Left lung (tissue), 4 donors: ENCODE measurements at regions not wholly inside any gene's neighbourhood (a gene's known extent, or its start where the extent isn't known, plus 50 kb on each side); places are given as distances from the start of the nearest gene placed in this dataset.

ENCODE experiments used
- ATAC-seq: fragments of 200-7000 bp; cut with Tn5 transposase; one replicate; pipeline ENCODE4 v1.9.1; 2020; ENCODE audit warnings: moderate library complexity
- DNase-seq, 4 donors: peaks; one replicate each; pipeline ENCODE4 v3.0.0-alpha.2; 2013 to 2020
- H3K27ac ChIP-seq, 2 donors: fragments of 200-600 bp; sonication (generic) in 1 of 2; one replicate each; pipeline versions ENCODE4 v1.5.0 to v1.8.0; 2020 to 2021
- H3K27me3 ChIP-seq, 2 donors: fragments of 200-600 bp; sonication (generic) in 1 of 2; one replicate each; pipeline versions ENCODE4 v1.5.0 to v1.8.0; 2020 to 2021
- H3K36me3 ChIP-seq, 2 donors: fragments of 200-600 bp; sonication (generic) in 1 of 2; one replicate each; pipeline versions ENCODE4 v1.5.0 to v1.8.0; 2020 to 2021
- H3K4me1 ChIP-seq, 2 donors: fragments of 200-600 bp; one replicate each; pipeline ENCODE4 v1.8.0; 2021
- H3K4me3 ChIP-seq, 2 donors: fragments of 200-600 bp; sonication (generic) in 1 of 2; one replicate each; pipeline versions ENCODE4 v1.5.0 to v1.8.0; 2020 to 2021; ENCODE audit warnings: mild to moderate bottlenecking in 1 of 2
- H3K9me3 ChIP-seq, 2 donors: fragments of 200-600 bp; sonication (generic) in 1 of 2; one replicate each; pipeline versions ENCODE4 v1.5.0 to v1.8.0; 2020 to 2021
- CTCF ChIP-seq, 2 donors: fragments of 200-600 bp; sonication (generic) in 1 of 2; IDR thresholded peaks; one replicate each; pipeline versions ENCODE4 v1.5.0 to v1.8.0; 2021; ENCODE audit warnings: antibody characterized with exemption in 2 of 2
- intact Hi-C, 2 donors: fragments of 100-400 bp; cut with DNase I; formaldehyde crosslinking; loops; one replicate each; pipeline versions ENCODE4 v1.11.2 to v1.14.2; 2022
- donor health status: DM: no; HTN: yes; CAD: no.
- donor health status: DM: no; HTN: no; CAD: no.

GRCh38 chr10:56856569-56856968, 495.5 kb upstream of the ZWINT start:
- Histone ChIP-seq H3K4me1 (no peaks in the 10 kb centered on the region), H3K9me3 (peaks cover 0 to 2% of the 10 kb centered on the region in 2 donors), H3K4me3 (no peak overlapping the region), H3K27me3 (no peaks in the 10 kb centered on the region), H3K36me3 (no peaks in the 10 kb centered on the region), H3K27ac (no peak overlapping the region)
- no peak for TF ChIP-seq CTCF (IDR thresholded peaks at IDR 0.05)
- DNase-seq, result no peak
- intact Hi-C loops, result no loop called here
- ATAC-seq, result no peak

- Histone ChIP-seq H3K27ac (no peak overlapping the region), H3K9me3 (peaks cover 0 to 2% of the 10 kb centered on the region in 2 donors), H3K27me3 (no peaks in the 10 kb centered on the region), H3K4me3 (no peak overlapping the region), H3K4me1 (no peaks in the 10 kb centered on the region), H3K36me3 (no peaks in the 10 kb centered on the region)
- ATAC-seq (peak; percentile 54), DNase-seq (peak in 2 of 4 donors; percentile 23 to 51)
- intact Hi-C loops, result no loop called here
- no peak for TF ChIP-seq CTCF (IDR thresholded peaks at IDR 0.05)
Observed at GRCh38 chr10:56844978-56845529, 484.0 kb upstream of the ZWINT start.

GRCh38 chr10:56836659-56837058, 475.6 kb upstream of the ZWINT start:
- no peaks in the 10 kb centered on the region for H3K36me3 ChIP-seq
- H3K4me1 ChIP-seq, result no peaks in the 10 kb centered on the region
- H3K27ac ChIP-seq, result no peak overlapping the region
- H3K27me3 ChIP-seq, result no peaks in the 10 kb centered on the region
- ATAC-seq, result no peak
- no peak for TF ChIP-seq CTCF (IDR thresholded peaks at IDR 0.05)
- intact Hi-C loops, result no loop called here
- no peak overlapping the region for H3K4me3 ChIP-seq
- no peak for DNase-seq
- no peaks in the 10 kb centered on the region for H3K9me3 ChIP-seq

- Histone ChIP-seq H3K4me1 (no peaks in the 10 kb centered on the region), H3K27ac (no peak overlapping the region), H3K36me3 (no peaks in the 10 kb centered on the region), H3K4me3 (no peak overlapping the region), H3K27me3 (no peaks in the 10 kb centered on the region), H3K9me3 (peaks cover 0 to 7% of the 10 kb centered on the region in 2 donors)
- TF ChIP-seq CTCF (IDR thresholded peaks at IDR 0.05), result no peak
- intact Hi-C loops, result no loop called here
- ATAC-seq, result no peak
- no peak for DNase-seq
Observed at GRCh38 chr10:56831681-56832080, 470.6 kb upstream of the ZWINT start.

GRCh38 chr10:56823849-56824248, 462.8 kb upstream of the ZWINT start:
- intact Hi-C loops, result no loop called here
- H3K4me1 ChIP-seq, result no peaks in the 10 kb centered on the region
- no peak for DNase-seq
- H3K4me3 ChIP-seq, result no peak overlapping the region
- no peak overlapping the region for H3K27ac ChIP-seq
- no peak for TF ChIP-seq CTCF (IDR thresholded peaks at IDR 0.05)
- no peaks in the 10 kb centered on the region for H3K36me3 ChIP-seq
- ATAC-seq, result peak; percentile 36
- no peaks in the 10 kb centered on the region for H3K27me3 ChIP-seq
- H3K9me3 ChIP-seq, result peaks cover 0 to 34% of the 10 kb centered on the region in 2 donors
